Left ventricle myocardium inferior (tissue), 1 donor: ENCODE measurements at regions not wholly inside any gene's neighbourhood (a gene's known extent, or its start where the extent isn't known, plus 50 kb on each side); places are given as distances from the start of the nearest gene placed in this dataset.

Experiments used
- DNase-seq: peaks from one replicate; pipeline ENCODE4 v3.0.0-alpha.2; 2020
- H3K27ac ChIP-seq: fragments of 200-600 bp; replicated peaks from 2 replicates; pipeline ENCODE4 v1.8.0; 2021
- H3K27me3 ChIP-seq: fragments of 200-600 bp; 2 replicates; pipeline ENCODE4 v1.8.0; 2021; ENCODE audit warnings: low read depth
- H3K36me3 ChIP-seq: fragments of 200-600 bp; 2 replicates; pipeline ENCODE4 v1.8.0; 2021
- H3K4me1 ChIP-seq: fragments of 200-600 bp; 2 replicates; pipeline ENCODE4 v1.8.0; 2021
- H3K4me3 ChIP-seq: fragments of 200-600 bp; 2 replicates; pipeline ENCODE4 v1.8.0; 2021; ENCODE audit warnings: mild to moderate bottlenecking, moderate library complexity
- H3K9me3 ChIP-seq: fragments of 200-600 bp; replicated peaks from 2 replicates; pipeline ENCODE4 v1.8.0; 2021
- intact Hi-C: fragments of 100-400 bp; cut with micrococcal nuclease; formaldehyde crosslinking; loops from one replicate; pipeline ENCODE4 v1.11.0; 2022
- TF ChIP-seq, protein P1 (sequence below): fragments of 200-600 bp; IDR thresholded peaks from 2 replicates; pipeline ENCODE4 v1.8.0; 2021; ENCODE audit warnings: antibody characterized with exemption, mild to moderate bottlenecking, borderline replicate concordance
- donor health status: DM: no; HTN: yes; CAD: no; lungs with severe emphysema.

DNA sequence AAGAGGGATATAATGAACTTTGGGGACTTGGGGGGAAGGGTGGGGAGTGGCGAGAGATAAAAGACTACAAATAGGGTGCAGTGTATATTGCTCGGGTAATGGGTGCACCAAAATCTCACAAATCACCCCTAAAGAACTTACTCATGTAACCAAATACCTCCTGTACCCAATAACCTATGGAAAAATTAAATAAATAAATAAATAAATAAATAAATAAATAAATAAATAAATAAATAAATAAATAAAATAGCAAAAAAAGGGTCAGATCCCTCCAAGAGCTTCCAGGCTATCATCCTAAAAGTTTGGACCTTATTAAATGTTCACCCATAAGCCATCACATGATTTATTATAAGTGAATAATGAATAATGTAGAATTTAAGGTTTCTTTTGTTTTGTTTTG is 636.1 kb upstream of the C16orf82 start:
- Histone ChIP-seq H3K36me3 (no peaks in the 10 kb centered on the region), H3K4me1 (no peaks in the 10 kb centered on the region), H3K9me3 (peaks cover 18% of the 10 kb centered on the region), H3K4me3 (no peak overlapping the region), H3K27ac (no peak overlapping the region), H3K27me3 (no peaks in the 10 kb centered on the region)
- intact Hi-C loops: no loop called here
- DNase-seq: no peak
- TF ChIP-seq, protein P1, sequence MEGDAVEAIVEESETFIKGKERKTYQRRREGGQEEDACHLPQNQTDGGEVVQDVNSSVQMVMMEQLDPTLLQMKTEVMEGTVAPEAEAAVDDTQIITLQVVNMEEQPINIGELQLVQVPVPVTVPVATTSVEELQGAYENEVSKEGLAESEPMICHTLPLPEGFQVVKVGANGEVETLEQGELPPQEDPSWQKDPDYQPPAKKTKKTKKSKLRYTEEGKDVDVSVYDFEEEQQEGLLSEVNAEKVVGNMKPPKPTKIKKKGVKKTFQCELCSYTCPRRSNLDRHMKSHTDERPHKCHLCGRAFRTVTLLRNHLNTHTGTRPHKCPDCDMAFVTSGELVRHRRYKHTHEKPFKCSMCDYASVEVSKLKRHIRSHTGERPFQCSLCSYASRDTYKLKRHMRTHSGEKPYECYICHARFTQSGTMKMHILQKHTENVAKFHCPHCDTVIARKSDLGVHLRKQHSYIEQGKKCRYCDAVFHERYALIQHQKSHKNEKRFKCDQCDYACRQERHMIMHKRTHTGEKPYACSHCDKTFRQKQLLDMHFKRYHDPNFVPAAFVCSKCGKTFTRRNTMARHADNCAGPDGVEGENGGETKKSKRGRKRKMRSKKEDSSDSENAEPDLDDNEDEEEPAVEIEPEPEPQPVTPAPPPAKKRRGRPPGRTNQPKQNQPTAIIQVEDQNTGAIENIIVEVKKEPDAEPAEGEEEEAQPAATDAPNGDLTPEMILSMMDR: no peak

DNA sequence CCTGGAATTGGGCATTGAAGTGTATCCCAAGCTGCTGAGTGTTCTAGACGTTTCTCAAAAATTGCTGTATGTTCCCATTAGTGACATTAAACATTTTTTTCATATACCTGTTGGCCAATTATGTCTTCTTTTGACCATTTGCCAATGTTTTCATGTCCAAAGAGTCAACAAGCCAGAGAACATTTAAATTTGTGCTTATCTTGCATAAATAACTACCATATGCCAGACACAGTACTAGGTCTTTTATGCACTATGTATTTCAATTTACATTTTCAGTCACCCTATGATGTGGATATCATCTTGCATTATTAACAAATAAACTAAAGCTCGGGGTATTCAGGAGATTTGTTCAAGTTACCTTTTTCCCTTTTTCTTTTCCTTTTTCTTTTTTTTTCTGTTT is 632.9 kb upstream of the C16orf82 start:
- TF ChIP-seq, protein P1: no peak

DNA sequence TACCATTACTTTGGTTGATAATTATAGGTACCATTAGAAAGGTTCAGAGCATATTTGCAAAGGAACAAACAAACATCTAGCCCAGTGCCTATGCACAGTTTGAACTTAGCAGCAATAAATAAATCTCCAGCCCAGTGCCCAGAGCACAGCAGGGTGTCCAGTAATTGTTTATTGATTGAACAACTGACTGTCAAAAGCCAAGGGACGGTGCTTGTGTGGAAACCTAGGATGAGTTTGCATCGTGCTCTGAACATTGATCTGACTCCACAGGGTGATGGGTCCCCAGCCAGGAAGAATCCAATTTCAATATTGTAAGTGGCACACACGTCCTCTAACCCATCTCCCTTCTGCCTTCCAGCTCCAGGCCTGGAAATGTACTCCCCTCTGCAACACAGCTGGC is 625.5 kb upstream of the C16orf82 start:
- Histone ChIP-seq H3K27ac (no peak overlapping the region), H3K36me3 (no peaks in the 10 kb centered on the region), H3K4me1 (no peaks in the 10 kb centered on the region), H3K4me3 (no peak overlapping the region), H3K9me3 (peaks cover 14% of the 10 kb centered on the region), H3K27me3 (no peaks in the 10 kb centered on the region)
- TF ChIP-seq, protein P1: no peak
- no peak for DNase-seq
- intact Hi-C loops: no loop called here

More for the DNA sequence above, 632.9 kb upstream of the C16orf82 start:
- H3K4me1 ChIP-seq: no peaks in the 10 kb centered on the region
- H3K27me3 ChIP-seq: no peaks in the 10 kb centered on the region
- H3K4me3 ChIP-seq: no peak overlapping the region
- H3K27ac ChIP-seq: no peak overlapping the region
- H3K9me3 ChIP-seq: peaks cover 32% of the 10 kb centered on the region
- intact Hi-C loops: no loop called here
- no peak for DNase-seq
- H3K36me3 ChIP-seq: no peaks in the 10 kb centered on the region

DNA sequence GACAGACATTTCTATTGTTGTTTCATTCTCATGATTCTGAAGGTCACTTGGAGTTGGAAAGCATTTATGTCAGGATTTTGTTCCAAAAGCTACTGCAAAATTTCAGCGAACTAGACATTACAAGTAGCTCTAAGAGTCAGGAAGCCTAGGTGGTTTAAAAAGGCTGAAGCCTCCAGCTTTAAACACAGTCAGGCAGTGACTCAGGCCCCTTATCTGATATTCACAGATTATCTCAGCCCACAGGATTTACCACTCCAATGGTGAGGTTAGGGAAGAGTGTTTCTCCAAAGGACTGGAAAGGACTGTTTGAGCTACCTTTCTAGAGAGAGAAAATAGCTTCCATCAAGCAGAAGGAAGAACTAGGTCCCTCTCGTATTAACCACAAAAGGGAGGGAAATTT is 624.4 kb upstream of the C16orf82 start:
- intact Hi-C loops: no loop called here
- H3K36me3 ChIP-seq: no peaks in the 10 kb centered on the region
- H3K4me3 ChIP-seq: no peak overlapping the region
- no peaks in the 10 kb centered on the region for H3K4me1 ChIP-seq
- TF ChIP-seq, protein P1: no peak
- peaks cover 12% of the 10 kb centered on the region for H3K9me3 ChIP-seq
- peak overlapping the region; percentile 53 for H3K27ac ChIP-seq
- DNase-seq: no peak
- H3K27me3 ChIP-seq: no peaks in the 10 kb centered on the region

DNA sequence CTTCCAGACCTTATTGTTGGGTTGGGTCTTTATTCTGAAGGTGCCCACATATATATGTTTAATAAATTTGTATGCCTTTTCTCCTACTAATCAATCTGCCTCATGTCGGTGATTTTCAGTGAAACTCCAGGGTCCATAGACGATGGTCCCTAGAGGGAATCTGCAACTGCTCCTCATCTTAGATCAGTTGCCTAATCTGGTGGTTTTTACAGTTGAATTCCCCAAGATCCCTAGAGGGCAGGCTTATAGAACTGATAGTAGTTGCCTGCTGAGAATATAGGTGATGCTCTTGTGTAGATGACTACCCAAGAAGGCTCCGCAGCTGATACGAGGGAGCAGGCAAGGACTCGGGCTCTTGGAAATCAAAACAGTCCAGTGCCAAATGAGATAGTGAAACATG is 619.2 kb upstream of the C16orf82 start:
- no peaks in the 10 kb centered on the region for H3K36me3 ChIP-seq
- DNase-seq: no peak
- H3K4me3 ChIP-seq: no peak overlapping the region
- TF ChIP-seq, protein P1: no peak
- H3K27me3 ChIP-seq: no peaks in the 10 kb centered on the region
- peaks cover 15% of the 10 kb centered on the region for H3K9me3 ChIP-seq
- no peak overlapping the region for H3K27ac ChIP-seq
- no peaks in the 10 kb centered on the region for H3K4me1 ChIP-seq
- intact Hi-C loops: no loop called here

DNA sequence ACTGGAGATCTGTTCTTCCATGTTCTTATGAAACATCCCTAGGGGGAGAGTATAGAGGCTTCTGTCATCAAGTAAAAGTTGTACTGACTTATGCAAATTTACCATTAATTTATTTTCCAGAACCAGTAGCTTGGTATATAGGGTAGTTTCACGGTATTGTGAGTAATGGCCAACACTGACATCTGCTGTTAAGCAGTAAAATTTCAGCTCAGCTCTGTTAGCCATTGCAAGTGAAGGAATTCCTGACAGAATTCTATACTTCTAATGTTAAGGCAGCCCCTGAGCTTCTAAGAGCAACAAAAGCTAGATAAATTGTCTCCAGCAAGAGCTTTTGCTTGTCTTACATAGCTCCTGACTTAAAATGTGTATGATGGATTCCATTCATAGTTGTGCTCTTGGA is 613.5 kb upstream of the C16orf82 start:
- TF ChIP-seq, protein P1: no peak
- intact Hi-C loops: no loop called here
- H3K9me3 ChIP-seq: peaks cover 27% of the 10 kb centered on the region
- H3K36me3 ChIP-seq: no peaks in the 10 kb centered on the region
- H3K27me3 ChIP-seq: no peaks in the 10 kb centered on the region
- no peaks in the 10 kb centered on the region for H3K4me1 ChIP-seq
- H3K27ac ChIP-seq: no peak overlapping the region
- H3K4me3 ChIP-seq: no peak overlapping the region
- DNase-seq: no peak
